BLaER1 (cell line): ENCODE measurements at regions not wholly inside any gene's neighbourhood (a gene's known extent, or its start where the extent isn't known, plus 50 kb on each side); places are given as distances from the start of the nearest gene placed in this dataset.

Source experiments
- H3K27ac ChIP-seq: shearing (Covaris generic); formaldehyde crosslinking; 2 replicates; pipeline ENCODE4 v1.8.1; 2022
- H3K27me3 ChIP-seq: shearing (Covaris generic); formaldehyde crosslinking; 2 replicates; pipeline ENCODE4 v1.8.1; 2022
- H3K36me3 ChIP-seq: shearing (Covaris generic); formaldehyde crosslinking; 2 replicates; pipeline ENCODE4 v1.8.1; 2022
- H3K4me1 ChIP-seq: shearing (Covaris generic); formaldehyde crosslinking; 2 replicates; pipeline ENCODE4 v1.8.1; 2022
- H3K4me2 ChIP-seq: shearing (Covaris generic); formaldehyde crosslinking; 2 replicates; pipeline ENCODE4 v1.8.1; 2022
- H3K4me3 ChIP-seq: shearing (Covaris generic); formaldehyde crosslinking; 2 replicates; pipeline ENCODE4 v1.8.1; 2022
- H3K9ac ChIP-seq: shearing (Covaris generic); formaldehyde crosslinking; 2 replicates; pipeline ENCODE4 v1.8.1; 2022
- H3K9me3 ChIP-seq: shearing (Covaris generic); formaldehyde crosslinking; 2 replicates; pipeline ENCODE4 v1.8.1; 2022
- H4K20me1 ChIP-seq: shearing (Covaris generic); formaldehyde crosslinking; 2 replicates; pipeline ENCODE4 v1.8.1; 2022
- Cebpa-rat ChIP-seq: shearing (Covaris generic); IDR thresholded peaks from 2 replicates; pipeline ENCODE4 v1.8.1; 2022

DNA sequence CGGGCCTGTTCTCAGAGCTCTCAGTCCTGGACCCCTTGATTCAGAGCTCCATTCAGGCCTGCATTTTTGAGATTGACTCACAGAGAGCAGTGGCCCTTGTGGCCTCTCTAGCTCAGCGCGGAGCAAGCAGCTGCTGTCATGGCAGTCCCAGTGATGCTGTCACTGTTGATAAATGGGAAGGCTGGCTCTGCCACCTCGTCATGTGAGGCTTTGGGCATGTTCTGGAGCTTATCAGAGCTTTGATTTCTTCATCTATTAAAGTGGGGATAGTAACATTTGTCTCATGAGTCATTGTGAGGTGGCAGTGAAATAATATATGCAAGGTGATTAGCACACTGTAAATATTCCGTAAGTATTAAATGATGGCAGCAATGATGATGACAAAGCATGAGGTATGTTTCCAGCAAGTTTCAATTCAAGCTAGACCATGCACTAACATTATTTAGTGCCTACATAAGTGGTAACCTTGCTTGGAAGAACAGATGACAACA lies 126.4 kb upstream of the CXCL14 start:
- Histone ChIP-seq H3K9me3 (no peaks in the 10 kb centered on the region), H4K20me1 (no peaks in the 10 kb centered on the region), H3K36me3 (no peaks in the 10 kb centered on the region), H3K4me3 (no peak overlapping the region), H3K27me3 (no peaks in the 10 kb centered on the region; the same call in 1 of the 2 replicates), H3K4me2 (no peak overlapping the region), H3K9ac (no peak overlapping the region), H3K4me1 (no peaks in the 10 kb centered on the region), H3K27ac (no peak overlapping the region)
- TF ChIP-seq Cebpa-rat = no peak

DNA sequence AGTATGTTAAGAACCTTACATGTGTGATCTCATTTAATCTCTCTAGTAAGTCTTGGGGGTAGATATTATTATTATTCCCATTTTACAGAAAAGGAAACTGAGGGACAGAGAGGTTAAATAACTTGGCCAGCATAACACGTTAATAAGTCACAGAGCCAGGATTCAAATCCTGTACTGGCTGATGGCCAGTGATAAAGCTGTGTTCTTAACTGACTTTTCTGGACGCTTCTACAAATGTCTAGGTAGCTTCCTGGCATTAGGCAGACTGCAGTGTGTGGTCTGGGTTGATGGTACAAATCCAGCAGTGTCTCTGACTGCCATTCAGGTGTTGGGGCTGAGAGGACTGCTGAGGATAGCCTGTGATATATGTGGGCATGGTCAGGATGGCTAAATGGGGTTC lies 125.8 kb upstream of the CXCL14 start:
- Histone ChIP-seq H3K36me3 (no peaks in the 10 kb centered on the region), H3K4me3 (no peak overlapping the region), H3K9ac (no peak overlapping the region), H3K9me3 (no peaks in the 10 kb centered on the region), H4K20me1 (no peaks in the 10 kb centered on the region), H3K4me1 (no peaks in the 10 kb centered on the region), H3K4me2 (no peak overlapping the region), H3K27me3 (no peaks in the 10 kb centered on the region; the same call in 1 of the 2 replicates), H3K27ac (no peak overlapping the region)
- TF ChIP-seq Cebpa-rat = no peak

DNA sequence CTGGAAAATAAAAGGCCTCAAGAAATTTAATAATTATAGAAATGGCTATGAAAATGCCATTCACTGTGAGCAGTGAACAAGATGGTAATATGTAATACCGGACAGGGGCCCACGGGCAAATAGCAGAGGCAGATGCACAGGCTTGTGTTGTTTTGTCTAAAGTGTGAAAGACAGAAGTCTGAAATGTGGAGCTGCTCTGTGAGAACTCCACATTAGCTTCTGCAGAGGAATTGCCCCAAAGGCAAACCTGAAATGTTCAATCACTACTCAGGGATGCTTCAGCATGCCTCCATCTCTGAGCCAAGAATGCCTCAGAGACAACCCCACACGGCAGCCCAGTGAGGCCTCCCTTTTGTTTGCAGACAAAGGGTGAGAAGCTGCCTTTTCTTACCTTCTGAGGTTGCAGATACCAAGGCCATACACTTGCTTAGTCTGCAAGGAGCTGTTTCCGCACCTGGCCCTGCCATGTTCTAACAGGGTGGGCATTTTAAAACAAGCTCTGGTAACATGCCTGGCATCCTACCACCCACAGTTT lies 124.3 kb upstream of the CXCL14 start:
- no peak overlapping the region for H3K4me3 ChIP-seq
- no peak overlapping the region for H3K9ac ChIP-seq
- H4K20me1 ChIP-seq = no peaks in the 10 kb centered on the region
- H3K4me2 ChIP-seq = no peak overlapping the region
- no peak for TF ChIP-seq Cebpa-rat
- no peaks in the 10 kb centered on the region for H3K4me1 ChIP-seq
- H3K27me3 ChIP-seq = no peaks in the 10 kb centered on the region; the same call in 1 of the 2 replicates
- H3K9me3 ChIP-seq = no peaks in the 10 kb centered on the region
- H3K27ac ChIP-seq = no peak overlapping the region
- H3K36me3 ChIP-seq = no peaks in the 10 kb centered on the region

DNA sequence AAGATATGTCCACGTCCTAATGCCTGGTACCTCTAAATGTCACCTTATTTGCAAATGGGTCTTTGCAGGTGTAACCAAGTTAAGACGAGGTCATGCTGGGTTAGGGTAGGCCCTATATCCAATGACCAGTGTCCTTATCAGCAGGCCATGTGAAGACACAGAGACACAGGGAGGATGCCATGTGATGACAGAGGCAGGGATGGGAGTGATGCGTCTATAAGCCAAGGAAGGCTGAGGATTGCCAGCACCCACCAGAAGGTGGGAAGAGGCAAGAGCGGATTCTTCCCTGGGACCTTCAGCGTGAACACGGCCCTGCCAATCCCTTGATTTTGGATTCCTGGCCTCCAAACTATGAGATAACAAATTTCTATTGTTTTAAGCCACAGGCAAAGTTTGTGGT lies 123.4 kb upstream of the CXCL14 start:
- Histone ChIP-seq H3K4me3 (no peak overlapping the region), H3K9me3 (no peaks in the 10 kb centered on the region), H3K4me2 (no peak overlapping the region), H3K4me1 (no peaks in the 10 kb centered on the region), H3K9ac (no peak overlapping the region), H3K36me3 (no peaks in the 10 kb centered on the region), H4K20me1 (no peaks in the 10 kb centered on the region), H3K27me3 (no peaks in the 10 kb centered on the region; the same call in 1 of the 2 replicates), H3K27ac (no peak overlapping the region)
- no peak for TF ChIP-seq Cebpa-rat

DNA sequence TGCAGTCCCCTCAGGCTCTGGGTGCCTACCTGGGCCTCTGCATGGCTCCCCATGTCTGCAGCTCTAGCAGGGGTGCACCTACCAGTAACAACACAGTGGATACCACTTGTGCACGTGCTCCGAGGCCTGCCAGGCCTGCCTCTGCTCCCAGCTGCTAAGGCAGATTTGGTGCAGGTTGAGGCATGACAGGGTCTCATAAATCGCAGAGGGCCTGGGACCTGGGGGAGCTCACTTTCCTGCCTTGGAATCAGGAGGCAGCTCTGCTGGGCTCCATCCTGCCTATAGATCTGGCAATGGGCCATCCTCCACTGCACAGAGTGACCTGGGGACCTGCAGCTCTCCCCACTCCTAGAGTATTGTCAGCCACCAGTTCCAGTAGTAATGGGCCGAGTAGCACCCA lies 121.9 kb upstream of the CXCL14 start:
- no peak for TF ChIP-seq Cebpa-rat
- no peaks in the 10 kb centered on the region; the same call in 1 of the 2 replicates for H3K27me3 ChIP-seq

DNA sequence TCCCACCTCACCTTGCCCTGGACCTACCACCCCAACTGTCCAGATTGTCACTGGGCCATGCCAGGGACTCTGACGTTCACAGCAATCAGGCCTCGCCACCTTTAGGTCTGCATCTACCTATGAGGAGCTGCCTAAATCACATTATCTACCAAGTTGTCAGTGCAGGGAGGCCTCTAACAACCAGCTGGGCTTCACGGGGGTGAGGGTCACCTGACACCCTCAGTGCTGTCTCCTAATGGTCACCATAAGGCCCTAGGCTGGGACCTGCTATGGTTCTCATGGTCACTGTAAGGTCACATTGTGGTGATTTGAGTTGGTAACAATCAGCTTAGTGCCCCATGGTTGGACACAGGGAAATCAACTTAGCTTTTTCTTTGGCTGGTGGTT lies 119.2 kb upstream of the CXCL14 start:
- no peaks in the 10 kb centered on the region for H3K36me3 ChIP-seq
- no peaks in the 10 kb centered on the region for H3K4me1 ChIP-seq
- no peak for TF ChIP-seq Cebpa-rat
- H3K4me3 ChIP-seq = no peak overlapping the region
- no peaks in the 10 kb centered on the region for H4K20me1 ChIP-seq
- no peaks in the 10 kb centered on the region for H3K9me3 ChIP-seq
- no peak overlapping the region for H3K9ac ChIP-seq
- no peak overlapping the region for H3K4me2 ChIP-seq
- no peak overlapping the region for H3K27ac ChIP-seq
- no peaks in the 10 kb centered on the region for H3K27me3 ChIP-seq

More for the DNA sequence above, 121.9 kb upstream of the CXCL14 start:
- no peaks in the 10 kb centered on the region for H3K36me3 ChIP-seq
- H3K9me3 ChIP-seq = no peaks in the 10 kb centered on the region
- H3K9ac ChIP-seq = no peak overlapping the region
- H3K4me2 ChIP-seq = no peak overlapping the region
- no peaks in the 10 kb centered on the region for H3K4me1 ChIP-seq
- H3K27ac ChIP-seq = no peak overlapping the region
- H4K20me1 ChIP-seq = no peaks in the 10 kb centered on the region
- no peak overlapping the region for H3K4me3 ChIP-seq

DNA sequence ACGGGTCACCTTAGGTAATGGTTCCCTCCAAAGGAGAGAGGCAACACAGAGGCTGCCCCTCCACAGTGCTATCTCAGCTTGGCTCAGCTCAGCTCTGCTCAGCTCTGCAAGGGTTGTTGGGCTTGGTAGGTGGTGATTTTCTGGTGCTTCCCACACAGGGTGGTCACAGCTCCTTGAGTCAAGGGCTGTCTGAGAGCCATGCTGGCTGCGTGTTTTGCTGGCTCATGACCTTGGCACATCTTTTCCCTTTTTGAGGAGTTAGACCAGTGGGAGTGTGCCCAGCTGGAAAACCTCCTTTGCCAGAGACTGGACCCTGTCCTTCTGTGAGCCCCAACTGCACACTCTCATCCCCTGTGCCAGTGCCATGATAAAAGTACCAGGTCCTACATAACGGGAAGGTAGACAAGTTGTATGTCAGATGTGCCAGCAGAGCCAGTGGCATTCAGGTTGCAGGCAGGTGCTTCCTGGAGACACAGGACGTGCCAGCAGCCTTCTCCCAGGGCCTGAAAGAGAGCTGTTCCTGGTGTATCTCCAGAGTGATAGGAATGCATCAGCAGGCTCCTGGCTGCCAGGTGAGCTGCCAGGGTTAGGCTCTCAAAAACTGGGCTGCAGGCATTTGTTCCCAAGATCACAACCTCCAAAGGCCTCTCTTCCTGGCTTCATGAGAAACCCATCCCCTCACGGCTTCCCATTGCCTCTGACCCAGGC lies 118.6 kb upstream of the CXCL14 start:
- Histone ChIP-seq H4K20me1 (no peaks in the 10 kb centered on the region), H3K9me3 (no peaks in the 10 kb centered on the region), H3K4me2 (no peak overlapping the region), H3K4me3 (no peak overlapping the region), H3K9ac (no peak overlapping the region), H3K27me3 (no peaks in the 10 kb centered on the region), H3K36me3 (no peaks in the 10 kb centered on the region), H3K27ac (no peak overlapping the region), H3K4me1 (no peaks in the 10 kb centered on the region)
- no peak for TF ChIP-seq Cebpa-rat

DNA sequence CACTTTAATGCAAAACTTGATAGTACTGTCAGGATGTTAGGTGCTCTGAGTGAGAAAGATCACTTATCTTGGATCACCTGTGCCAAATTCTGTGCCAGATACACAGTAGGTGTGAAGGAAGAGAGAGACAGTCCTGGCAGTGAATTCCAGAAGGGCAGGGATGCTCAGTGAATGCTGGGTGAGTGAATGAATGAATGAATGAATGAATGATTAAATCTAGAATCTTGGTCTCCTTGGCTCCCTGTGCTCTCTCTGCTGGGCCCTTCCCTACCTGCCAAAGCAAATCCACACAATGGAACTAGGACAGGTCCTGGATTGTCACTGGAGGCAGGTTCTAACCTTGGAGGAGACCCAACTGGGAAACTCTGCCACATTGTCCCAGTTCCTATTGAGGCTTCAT lies 117.5 kb upstream of the CXCL14 start:
- H3K4me1 ChIP-seq = no peaks in the 10 kb centered on the region
- no peaks in the 10 kb centered on the region for H3K27me3 ChIP-seq
- H3K27ac ChIP-seq = no peak overlapping the region
- no peak overlapping the region for H3K4me2 ChIP-seq
- H3K9me3 ChIP-seq = no peaks in the 10 kb centered on the region
- no peak overlapping the region for H3K4me3 ChIP-seq
- no peak overlapping the region for H3K9ac ChIP-seq
- no peaks in the 10 kb centered on the region for H4K20me1 ChIP-seq
- H3K36me3 ChIP-seq = no peaks in the 10 kb centered on the region
- TF ChIP-seq Cebpa-rat = no peak

DNA sequence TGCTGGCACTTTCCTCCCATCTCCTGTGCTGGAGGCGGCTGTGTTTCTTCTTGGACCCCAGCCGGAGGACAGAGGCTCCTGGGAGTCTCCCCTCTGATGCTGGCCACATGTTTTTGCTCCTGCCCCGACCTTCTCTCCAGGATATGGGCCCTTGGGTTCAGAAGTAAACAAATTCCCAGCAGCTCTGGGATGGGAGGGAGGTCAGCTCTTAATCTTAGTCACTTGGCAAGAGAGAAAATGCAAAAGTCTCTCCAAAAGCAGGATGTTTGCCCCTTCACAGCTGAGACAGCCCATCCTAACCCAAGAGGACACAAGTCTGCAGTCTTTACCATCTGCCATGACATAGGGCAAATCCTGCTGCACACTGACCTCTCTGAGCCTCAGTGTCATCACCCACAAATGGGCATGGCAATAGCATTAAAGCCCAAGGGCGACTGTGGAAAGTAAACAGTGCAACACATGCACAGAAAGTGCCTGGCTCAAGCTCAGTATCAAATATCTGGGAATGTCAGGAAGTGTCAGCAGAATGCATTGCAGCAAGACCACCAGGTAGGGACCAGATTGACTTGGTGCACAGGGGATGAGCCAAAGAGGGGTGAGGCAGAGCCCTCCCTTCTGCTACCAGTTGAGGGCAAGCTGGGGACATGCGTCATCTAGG lies 117.0 kb upstream of the CXCL14 start:
- Histone ChIP-seq H3K36me3 (no peaks in the 10 kb centered on the region), H3K4me1 (no peaks in the 10 kb centered on the region), H4K20me1 (no peaks in the 10 kb centered on the region), H3K4me2 (no peak overlapping the region), H3K27ac (no peak overlapping the region), H3K27me3 (no peaks in the 10 kb centered on the region), H3K4me3 (no peak overlapping the region), H3K9ac (no peak overlapping the region), H3K9me3 (no peaks in the 10 kb centered on the region)
- no peak for TF ChIP-seq Cebpa-rat

DNA sequence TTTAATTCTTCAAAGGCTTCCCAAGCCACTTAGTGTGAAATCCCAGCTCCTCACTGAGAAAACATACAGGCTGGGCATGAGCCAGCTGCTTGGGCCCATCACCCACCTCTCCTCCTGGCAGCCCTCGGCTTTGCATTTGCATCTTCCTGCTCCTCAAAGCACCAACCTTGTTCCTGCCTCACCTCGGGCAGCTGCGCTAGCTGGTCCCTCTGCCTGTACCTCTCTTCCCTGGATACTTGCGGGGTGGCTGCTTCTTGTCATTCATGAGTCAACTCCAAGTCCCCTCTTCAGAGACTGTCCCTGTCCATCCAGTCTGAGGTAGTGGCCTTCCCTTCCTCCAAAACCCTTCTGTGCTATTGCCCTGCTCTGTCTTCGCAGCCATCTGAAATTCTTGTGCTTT lies 116.1 kb upstream of the CXCL14 start:
- H3K27ac ChIP-seq = no peak overlapping the region
- H3K36me3 ChIP-seq = no peaks in the 10 kb centered on the region
- no peaks in the 10 kb centered on the region for H3K9me3 ChIP-seq
- no peak overlapping the region for H3K9ac ChIP-seq
- no peaks in the 10 kb centered on the region for H3K4me1 ChIP-seq
- H3K4me3 ChIP-seq = no peak overlapping the region
- no peaks in the 10 kb centered on the region for H4K20me1 ChIP-seq
- TF ChIP-seq Cebpa-rat = no peak
- H3K4me2 ChIP-seq = no peak overlapping the region
- no peaks in the 10 kb centered on the region for H3K27me3 ChIP-seq
